Stimulated activated CD8-positive, alpha-beta memory T cell treated with anti-CD3 and anti-CD28 coated beads, Interleukin-12 subunit alpha, Interleukin-12 subunit beta, amount 100 ng/mL, for 1 hour (primary cell): ENCODE measurements at regions not wholly inside any gene's neighbourhood (a gene's known extent, or its start where the extent isn't known, plus 50 kb on each side); places are given as distances from the start of the nearest gene placed in this dataset.
"Not testable (repeated sequence)": the region's sequence is repeated elsewhere in the genome, so short reads cannot be mapped to it uniquely, and the experiment has no call there.

Experiments
- DNase-seq: peaks from one replicate; pipeline ENCODE4 v3.0.0-alpha.2; 2020; ENCODE audit warnings: low read depth

DNA sequence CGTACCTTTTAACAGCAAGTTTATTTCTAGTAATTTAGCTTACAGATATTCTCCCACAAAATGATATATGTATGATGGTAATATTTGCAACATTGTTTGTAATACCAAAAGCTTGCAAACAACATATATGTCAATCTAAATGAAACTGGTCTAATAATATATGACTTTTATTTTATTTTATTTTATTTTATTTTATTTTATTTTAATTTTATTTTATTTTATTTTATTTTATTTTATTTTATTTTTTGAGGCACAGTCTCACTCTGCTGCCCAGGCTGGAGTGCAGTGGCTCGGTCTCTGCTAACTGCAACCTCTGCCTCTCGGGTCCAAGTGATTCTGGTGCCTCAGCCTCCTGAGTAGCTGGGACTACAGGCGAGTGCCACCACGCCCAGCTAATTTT, 94.6 kb upstream of the ABCA1 start:
- not testable (repeated sequence) for DNase-seq

DNA sequence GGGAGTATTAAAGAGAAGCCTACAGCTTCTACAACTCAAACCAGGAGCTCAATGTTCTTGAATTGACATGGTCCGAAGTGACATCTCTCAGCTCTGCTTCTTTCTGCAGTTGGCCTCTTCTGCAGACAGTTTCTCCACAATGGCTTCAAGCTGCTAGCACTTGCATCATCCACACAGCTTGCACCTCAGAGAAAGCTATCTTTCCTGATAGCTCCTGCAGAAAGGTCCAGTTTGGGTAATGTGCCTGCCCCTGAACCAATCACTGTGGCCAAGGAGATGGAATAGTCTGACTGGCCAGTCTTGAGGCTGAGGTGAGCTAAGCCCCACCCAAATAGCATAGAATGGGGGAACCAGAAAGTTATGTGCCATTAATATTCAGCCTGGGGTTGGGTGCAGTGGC, 95.8 kb upstream of the ABCA1 start:
- no peak for DNase-seq

DNA sequence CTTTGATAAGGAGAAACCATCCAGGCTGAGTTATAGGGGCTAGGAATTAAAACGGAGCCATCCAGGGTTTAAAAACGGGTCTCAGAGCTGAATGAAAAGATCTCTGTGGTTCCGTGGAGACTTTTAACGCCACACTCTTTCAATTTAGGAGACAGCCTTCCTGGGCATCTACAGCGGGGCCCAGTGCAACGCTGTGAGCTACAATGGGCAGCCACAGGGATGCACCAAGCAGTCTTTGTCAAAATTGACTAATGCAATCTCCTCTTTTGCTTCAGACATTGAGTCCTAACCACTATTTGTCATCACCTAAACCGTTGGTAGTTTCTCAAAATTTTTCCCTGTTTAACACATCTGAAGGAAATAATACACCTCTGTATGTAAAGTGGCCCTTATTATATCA, 96.6 kb upstream of the ABCA1 start:
- no peak for DNase-seq

DNA sequence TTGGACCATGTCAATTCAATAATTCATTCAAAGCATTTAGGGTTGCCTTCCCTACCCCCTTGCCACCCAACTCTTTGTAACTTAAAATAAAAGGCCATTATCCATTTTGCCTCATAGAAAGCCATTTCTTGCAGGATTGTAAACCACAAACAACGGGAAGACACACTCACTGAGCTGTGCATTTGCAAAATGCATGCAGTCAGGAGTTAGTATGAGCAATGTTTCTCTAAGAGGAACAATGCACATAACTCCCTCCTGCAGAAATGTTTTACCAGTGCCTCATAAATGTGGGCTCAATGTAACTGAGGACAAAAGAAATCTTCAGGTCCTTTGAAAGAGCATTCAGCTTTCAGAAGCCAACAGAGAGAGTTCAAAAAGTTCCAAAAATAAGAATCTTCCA, 98.5 kb upstream of the ABCA1 start:
- no peak for DNase-seq

DNA sequence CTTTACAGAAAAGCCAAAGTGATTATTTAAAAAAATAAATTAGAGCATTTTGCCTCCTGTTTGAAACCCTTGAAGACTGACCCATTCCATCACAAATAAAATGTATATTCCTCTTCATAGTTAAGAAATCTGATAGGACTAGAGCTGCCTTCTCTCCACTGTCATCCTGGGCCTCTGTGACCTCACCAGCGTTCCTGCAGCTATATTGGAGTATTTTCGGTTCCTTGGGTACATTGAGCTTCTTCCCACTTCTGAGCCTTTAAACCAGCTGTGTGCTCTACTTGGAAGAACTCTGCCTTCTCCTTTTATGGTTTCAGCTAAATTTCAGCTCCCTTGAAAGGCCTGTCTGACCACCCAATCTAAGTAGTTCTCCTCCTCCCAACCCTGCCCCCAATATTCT, 99.1 kb upstream of the ABCA1 start:
- no peak for DNase-seq

DNA sequence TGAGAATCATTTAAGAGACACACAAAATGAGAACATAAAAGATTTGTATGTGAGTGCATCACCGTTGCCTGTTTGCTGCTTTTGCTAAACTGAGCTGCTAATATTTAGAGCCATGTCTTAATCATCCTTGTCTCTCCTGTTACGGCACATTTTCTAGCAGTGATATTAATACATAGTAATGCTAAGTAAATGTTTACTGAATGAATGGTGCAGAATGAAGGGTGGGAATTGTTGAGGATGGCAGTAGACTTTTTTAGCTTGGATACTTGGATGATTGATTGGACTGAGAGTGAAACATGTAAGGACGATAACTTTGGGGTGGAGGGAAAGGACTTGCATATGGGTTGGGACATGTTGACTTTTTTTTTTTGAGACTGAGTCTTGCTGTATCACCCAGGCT, 102.3 kb upstream of the ABCA1 start:
- DNase-seq = no peak

DNA sequence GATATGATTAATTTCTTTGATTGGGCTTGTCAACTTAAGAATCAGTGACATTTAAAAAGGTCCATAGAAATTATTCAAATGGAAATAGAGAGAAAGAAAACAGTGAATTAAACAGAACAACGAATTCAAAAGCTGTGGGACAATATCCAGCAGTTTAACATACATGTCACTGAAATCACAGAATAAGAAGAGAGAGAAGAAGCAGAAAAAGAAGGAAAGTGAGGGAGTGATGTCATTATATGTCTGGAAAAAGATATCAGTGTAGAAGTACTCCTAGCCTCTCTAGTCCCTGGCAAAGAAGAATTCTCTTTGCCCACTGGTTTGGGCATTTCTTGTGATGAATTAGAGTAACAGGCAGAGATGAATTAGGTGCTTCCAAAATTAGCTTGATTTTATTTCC, 109.2 kb upstream of the ABCA1 start:
- no peak for DNase-seq

DNA sequence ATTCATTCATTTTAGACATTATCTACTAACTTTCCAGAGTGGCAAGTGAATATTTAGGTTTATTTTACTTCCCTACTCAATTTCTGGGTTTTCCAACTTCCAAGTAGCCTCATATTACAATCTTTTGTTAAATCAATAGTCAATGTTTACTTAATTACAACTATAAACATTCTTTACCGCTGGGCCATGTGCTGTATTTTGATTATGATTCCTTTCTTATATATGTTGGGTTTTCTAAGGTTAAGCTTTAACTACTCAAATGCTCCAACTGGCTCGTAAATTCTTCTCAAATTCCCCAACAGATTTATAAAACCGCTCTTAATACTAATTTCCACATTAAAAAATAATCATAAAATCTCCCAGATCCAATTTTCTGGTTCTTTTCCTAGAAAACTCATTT, 110.1 kb upstream of the ABCA1 start:
- DNase-seq = no peak

DNA sequence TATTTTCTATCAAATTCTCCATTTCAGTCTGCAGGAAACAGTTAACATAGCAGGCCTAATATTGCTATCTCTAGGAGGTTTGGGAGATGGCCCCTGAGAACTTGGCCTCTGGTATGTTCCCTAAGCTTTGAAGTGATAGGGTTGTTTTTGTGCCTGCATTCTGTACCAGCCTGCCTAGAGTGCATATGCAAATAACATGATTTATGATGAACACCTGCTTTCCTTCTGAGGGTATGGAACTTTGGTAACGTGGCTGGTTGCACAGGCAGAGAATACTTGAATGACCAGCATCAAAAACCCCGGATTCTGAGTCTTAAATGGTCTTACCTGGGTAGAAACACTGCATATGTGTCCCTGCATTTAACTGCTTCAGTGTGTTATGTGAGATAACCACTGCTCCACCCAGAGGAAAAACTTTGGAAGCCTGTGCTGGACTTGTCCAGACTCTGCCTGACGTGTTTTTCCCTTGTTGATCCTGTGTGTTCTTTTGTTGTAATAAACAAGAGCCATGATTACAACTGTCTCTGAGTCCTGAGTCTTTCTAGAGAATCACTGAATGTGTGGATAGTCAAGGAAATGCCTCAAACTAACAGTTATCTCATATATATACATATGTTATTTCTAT, 111.3 kb upstream of the ABCA1 start:
- no peak for DNase-seq

DNA sequence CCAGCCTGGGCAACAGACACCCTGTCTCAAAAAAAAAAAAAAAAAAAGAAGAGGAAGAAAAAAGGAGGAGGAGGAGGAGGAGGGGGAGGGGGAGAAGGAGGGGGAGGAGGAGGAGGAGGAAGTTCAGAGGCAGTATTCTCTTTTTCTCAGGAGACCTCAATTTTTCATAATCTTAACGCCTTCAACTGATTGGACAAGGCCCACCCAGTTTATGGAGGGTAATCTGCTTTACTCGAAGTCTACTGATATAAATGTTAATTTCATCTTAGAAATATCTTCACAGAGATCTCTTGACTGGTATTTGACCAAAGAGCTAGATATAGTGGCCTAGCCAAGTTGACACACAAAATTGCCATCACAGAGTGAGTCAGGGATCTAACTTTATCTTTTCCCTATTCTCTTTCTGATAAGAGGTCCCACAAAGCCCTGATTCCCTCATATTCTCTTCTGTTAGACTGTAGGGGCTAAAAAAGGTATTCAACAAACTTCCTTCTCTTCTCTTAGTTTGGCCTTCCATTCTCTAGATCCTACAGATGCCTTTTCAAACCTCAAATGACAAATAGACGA, 115.5 kb upstream of the ABCA1 start:
- no peak for DNase-seq

DNA sequence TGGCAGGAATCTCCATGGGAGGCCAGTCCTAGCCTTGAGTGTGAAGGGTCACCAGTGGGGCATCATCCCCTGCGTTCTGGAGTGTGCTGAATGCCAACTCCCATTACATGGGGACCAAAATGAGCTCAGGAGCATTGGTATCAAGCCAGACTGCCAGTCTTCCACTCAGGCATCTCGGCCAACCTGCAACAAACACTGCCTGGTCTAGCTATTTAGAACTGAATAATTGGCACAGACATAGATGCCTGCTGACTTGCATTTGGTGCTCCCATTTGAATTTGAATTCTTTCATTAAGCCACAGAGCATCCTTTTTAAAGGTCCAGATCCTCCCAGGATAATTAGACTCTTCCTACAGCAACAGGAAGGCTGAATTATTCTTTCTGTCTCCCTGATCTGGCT, 116.6 kb upstream of the ABCA1 start:
- DNase-seq = no peak

DNA sequence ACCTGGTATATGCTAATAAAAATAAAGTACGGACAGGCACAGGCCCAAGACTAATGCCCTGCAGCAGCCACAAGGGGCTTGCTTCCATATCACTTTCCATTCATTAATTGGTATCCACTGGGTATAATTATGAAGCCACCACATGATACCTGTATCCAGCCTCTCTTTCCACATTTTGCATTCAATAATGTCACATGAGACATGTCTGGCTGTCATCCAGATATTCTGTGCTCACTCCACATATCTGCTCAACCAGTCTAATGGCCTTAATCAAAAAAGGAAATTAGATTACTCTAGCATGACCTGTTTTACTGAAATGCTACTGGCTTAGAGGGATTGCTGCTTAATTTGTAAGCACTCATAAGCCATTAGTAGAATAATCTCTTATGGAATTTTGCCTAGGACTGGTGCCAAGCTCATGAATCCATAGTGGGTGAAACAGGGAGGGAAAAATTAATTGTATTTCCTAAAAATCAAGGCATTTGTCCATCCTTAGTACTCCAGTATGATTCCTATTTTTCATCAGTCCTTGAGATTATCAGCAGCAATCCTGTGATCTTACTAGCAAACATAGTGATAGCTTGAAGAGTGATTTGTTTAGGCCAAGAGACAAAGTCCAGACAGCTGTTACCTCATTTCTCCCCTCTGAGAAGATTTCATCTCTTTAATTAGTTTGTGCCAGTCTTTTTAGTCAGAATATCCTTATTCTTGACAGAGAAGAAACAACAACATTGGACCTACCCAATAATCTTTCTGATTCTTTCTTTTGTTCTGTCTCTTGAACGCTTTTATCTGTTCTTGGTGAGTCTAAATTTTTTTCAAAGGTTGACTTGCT, 119.2 kb upstream of the ABCA1 start:
- DNase-seq = no peak

DNA sequence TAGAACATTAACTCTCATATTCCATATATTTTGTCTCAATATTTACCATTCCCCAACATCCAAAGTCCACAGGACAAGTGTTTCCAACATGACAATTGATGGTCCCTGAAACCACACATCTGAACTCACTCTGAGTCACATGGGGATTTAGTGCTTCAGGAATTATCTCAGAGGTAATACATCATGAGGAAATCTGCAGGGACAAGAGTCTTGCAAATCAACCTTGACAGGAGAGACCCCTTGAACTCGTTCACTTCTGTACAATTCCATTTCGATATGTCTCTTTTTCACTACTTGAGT, 119.7 kb upstream of the ABCA1 start:
- no peak for DNase-seq

DNA sequence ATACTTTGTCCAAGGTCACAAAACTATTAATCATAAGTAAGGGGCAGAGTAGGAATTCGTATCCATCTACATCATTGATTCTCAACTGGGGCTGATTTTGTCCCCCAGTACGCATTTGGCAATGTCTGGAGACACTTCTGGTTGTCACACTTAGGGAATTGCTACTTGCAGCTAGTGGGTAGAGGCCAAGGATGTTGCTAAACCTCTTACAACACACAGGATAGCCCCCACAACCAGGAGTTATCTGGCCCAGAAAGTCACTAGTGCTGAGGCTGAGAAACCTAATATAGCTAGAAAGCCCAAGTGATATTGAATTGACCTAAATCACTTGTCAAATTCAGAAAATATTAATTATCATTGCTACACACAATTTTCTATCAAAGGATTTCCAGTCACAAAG, 120.4 kb upstream of the ABCA1 start:
- DNase-seq = no peak

DNA sequence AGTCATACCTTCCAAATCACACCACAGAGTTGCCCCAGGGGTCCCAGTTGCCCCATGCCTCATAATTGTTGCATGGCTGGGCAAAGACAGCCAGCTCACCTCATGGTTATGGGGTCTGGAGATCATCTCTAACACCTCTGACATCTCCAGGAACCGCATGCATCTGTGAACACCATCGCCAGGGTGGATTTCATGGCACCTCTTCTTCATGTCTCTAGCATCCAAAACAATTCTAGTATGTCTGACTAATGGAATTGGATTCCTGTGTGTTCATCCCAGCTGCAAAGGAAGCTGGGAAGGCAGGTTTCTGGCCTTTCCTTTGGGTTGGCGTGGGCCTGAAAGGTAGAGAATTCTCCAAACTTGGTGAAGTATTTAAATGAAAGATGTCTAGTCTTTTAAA, 122.3 kb upstream of the ABCA1 start:
- DNase-seq = no peak

DNA sequence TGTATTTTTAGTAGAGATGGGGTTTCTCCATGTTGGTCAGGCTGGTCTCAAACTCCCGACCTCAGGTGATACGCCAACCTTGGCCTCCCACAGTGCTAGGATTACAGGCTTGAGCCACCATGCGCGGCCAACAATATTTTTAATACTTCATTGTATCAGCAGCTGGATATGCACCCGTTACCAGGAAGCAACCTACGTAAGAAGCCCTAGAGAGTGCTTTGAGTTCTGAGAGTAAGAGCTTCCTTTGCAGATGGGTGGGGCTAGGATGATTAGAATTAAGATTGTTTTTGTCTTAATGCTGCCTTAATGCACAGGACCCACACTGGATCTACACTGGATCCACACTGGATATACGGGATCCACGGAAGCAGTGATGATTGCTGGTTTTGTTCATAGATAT, 123.9 kb upstream of the ABCA1 start:
- DNase-seq = no peak

DNA sequence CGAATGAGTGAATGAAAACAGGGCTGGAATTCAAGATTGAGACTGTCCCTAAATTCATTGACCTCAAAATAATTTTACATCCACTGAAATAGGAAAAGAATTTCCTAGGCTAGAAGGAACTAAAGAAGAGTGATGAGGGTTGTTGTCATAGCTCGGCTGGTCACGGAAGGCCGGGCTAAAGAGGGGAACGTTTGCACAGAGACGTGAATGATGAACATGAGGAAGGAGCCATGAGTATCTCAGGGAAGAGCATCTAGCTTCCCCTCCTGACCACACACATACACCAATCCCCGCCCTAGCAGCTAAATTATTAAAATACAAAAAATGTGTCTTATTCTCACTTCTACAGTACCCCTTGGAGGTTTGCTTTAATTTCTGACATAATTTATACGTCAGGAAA, 124.4 kb upstream of the ABCA1 start:
- no peak for DNase-seq

DNA sequence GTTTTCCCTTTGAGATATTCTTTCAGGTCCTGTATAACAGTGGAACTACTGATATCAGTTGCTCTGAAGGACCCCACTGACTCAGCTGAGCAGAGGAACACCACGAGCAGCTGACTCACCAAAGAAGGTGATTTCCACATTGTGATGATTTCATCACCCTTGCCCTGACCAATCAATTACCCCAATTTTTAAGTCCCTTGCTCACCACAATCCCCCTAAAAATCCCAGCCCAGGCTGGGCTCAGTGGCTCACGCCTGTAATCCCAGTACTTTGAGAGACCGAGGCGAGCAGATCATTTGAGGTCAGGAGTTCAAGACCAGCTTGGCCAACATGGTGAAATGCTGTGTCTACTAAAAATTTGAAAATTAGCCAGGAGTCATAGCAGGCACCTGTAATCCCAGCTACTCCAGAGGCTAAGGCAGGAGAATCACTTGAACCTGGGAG, 125.3 kb upstream of the ABCA1 start:
- no peak for DNase-seq

DNA sequence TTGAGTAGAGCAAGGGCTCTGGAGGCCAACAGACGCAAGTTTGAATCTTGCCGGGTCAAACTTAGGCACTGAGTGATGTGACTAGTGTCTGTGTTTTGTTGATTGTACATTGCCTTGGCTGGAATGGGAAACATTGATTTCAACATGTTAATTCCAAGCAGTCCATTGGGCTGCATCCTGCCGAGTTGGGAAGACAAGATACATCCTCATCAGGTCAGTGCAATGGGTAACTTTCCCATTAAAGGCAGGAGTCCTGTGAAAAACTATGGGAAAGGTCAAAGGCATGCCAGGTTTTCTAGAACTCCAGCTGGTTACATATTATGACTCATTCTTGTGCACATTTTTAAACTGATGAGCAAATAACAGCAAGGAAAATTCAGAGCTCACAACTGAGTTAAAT, 126.5 kb upstream of the ABCA1 start:
- DNase-seq = no peak

DNA sequence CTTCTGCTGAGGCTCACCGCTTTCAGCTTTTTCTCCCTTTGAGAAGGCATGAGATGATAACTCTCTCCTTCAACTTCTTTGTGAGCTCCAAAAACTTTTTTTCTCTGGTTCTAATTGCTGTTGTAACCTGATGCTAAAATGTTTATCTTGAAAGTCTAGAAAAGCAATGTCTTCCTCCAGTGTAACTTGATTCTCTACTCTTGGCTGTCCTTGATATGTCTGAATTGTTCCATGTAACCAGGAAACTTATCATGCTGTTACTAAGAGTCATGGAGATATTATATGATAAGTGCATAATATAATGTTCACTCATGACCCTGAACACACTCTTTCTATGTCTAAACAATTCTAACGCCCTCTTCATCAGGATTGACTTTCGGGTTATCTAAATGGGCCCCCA, 128.0 kb upstream of the ABCA1 start:
- DNase-seq = no peak

DNA sequence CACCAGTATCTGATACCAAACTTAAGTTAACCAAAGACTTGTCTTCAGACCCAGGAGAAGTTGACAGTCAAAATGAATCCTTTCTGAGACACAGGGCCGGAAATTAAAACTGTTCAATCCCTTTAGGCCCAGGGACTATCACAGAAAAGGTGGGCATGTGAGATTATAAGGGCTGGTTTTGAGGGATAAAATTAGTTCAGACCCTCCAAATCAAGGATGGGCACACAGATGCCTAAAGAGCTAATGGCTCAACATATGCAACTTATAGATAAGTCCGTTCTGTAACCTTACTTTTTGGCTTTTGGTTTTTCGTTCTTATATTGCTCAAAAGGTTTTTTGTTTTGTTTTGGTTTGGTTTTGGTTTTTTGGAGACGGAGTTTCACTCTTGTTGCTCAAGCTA, 129.6 kb upstream of the ABCA1 start:
- no peak for DNase-seq

DNA sequence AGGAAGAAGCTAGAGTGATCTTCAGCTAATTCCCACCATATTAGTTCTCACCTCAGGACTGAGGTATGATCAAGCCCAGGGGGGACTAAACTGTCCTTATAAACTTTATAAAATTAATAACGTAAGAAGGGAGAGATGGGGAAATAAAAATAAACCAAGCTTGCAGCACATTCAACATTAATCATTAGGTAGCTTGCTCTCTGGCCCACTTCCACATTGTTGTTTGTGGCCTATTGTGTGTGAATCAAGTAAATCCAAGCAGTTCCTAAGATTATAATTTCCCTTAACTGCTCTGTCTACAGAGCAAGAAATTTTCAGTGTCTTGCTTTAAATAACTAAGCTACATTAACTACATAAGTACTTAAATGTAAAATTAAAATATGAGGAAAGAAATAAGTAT, 131.3 kb upstream of the ABCA1 start:
- DNase-seq = no peak

DNA sequence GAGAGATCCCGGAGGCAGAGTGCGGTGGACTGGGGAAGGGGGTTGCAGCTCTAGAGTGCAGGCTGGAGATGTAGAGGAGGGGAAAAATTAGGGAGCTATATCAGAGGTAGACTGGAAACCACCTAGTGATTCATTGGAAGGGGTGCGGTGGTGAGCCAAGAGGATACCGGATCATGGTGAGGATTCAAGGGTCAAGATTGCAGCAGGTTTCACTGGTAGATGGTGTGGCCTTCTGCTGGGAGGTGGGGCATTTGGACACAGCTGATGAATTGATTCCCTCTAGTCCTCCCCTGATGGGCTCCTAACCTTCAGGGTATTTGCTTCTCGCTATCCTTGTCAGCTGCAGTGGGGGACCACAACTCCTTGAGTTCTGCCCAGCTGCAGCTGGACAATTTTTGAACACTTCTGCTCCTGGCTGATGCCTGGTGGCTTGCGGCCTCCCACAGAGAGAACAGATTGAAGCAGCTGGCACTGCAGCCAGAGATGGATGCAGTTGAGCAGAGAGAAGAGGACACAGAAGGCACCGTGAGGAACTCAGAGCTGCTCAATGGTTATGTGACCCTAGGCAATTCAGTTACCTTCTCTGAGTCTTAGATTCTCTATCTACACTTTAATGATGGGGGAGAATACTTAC, 134.4 kb upstream of the ABCA1 start:
- no peak for DNase-seq
